ENCODE measurements at regions not wholly inside any gene's neighbourhood (a gene's known extent, or its start where the extent isn't known, plus 50 kb on each side); places are given as distances from the start of the nearest gene placed in this dataset.

- TF ChIP-seq CTCF (IDR thresholded peaks at IDR 0.05) (no peak), REST (IDR thresholded peaks at IDR 0.05; ENCODE audit: insufficient read depth in 1 of 2, low read depth in 2 of 2, low read length in 1 of 2) (no peak)
Observed at GRCh38 chr1:239833723-239834122, 258.0 kb upstream of the FMN2 start.
